BLaER1 (cell line): ENCODE measurements at regions not wholly inside any gene's neighbourhood (a gene's known extent, or its start where the extent isn't known, plus 50 kb on each side); places are given as distances from the start of the nearest gene placed in this dataset.

Source experiments
- H3K27ac ChIP-seq: shearing (Covaris generic); formaldehyde crosslinking; 2 replicates; pipeline ENCODE4 v1.8.1; 2022
- H3K27me3 ChIP-seq: shearing (Covaris generic); formaldehyde crosslinking; 2 replicates; pipeline ENCODE4 v1.8.1; 2022
- H3K36me3 ChIP-seq: shearing (Covaris generic); formaldehyde crosslinking; 2 replicates; pipeline ENCODE4 v1.8.1; 2022
- H3K4me1 ChIP-seq: shearing (Covaris generic); formaldehyde crosslinking; 2 replicates; pipeline ENCODE4 v1.8.1; 2022
- H3K4me2 ChIP-seq: shearing (Covaris generic); formaldehyde crosslinking; 2 replicates; pipeline ENCODE4 v1.8.1; 2022
- H3K4me3 ChIP-seq: shearing (Covaris generic); formaldehyde crosslinking; 2 replicates; pipeline ENCODE4 v1.8.1; 2022
- H3K9ac ChIP-seq: shearing (Covaris generic); formaldehyde crosslinking; 2 replicates; pipeline ENCODE4 v1.8.1; 2022
- H3K9me3 ChIP-seq: shearing (Covaris generic); formaldehyde crosslinking; 2 replicates; pipeline ENCODE4 v1.8.1; 2022
- H4K20me1 ChIP-seq: shearing (Covaris generic); formaldehyde crosslinking; 2 replicates; pipeline ENCODE4 v1.8.1; 2022
- Cebpa-rat ChIP-seq: shearing (Covaris generic); IDR thresholded peaks from 2 replicates; pipeline ENCODE4 v1.8.1; 2022

- H3K27me3 ChIP-seq, result no peaks in the 10 kb centered on the region
- peaks cover 9% of the 10 kb centered on the region for H3K9me3 ChIP-seq
- no peaks in the 10 kb centered on the region for H3K36me3 ChIP-seq
- no peak overlapping the region for H3K4me2 ChIP-seq
- TF ChIP-seq Cebpa-rat, result no peak
- H3K9ac ChIP-seq, result no peak overlapping the region
- H3K27ac ChIP-seq, result no peak overlapping the region
- no peaks in the 10 kb centered on the region for H3K4me1 ChIP-seq
- H4K20me1 ChIP-seq, result no peaks in the 10 kb centered on the region
- no peak overlapping the region for H3K4me3 ChIP-seq
Measured at GRCh38 chr9:90261698-90262097, 380.9 kb downstream of the DIRAS2 start.

- H3K36me3 ChIP-seq, result no peaks in the 10 kb centered on the region
- H3K27me3 ChIP-seq, result no peaks in the 10 kb centered on the region
- H3K9me3 ChIP-seq, result no peaks in the 10 kb centered on the region
- H3K4me1 ChIP-seq, result no peaks in the 10 kb centered on the region
- no peak overlapping the region for H3K9ac ChIP-seq
- TF ChIP-seq Cebpa-rat, result no peak
- H3K27ac ChIP-seq, result no peak overlapping the region
- no peak overlapping the region for H3K4me3 ChIP-seq
- H4K20me1 ChIP-seq, result no peaks in the 10 kb centered on the region
- H3K4me2 ChIP-seq, result no peak overlapping the region
Measured at GRCh38 chr9:90268613-90269012, 374.0 kb downstream of the DIRAS2 start.

- no peak overlapping the region for H3K4me2 ChIP-seq
- TF ChIP-seq Cebpa-rat, result no peak
- H4K20me1 ChIP-seq, result no peaks in the 10 kb centered on the region
- H3K4me1 ChIP-seq, result no peaks in the 10 kb centered on the region
- no peaks in the 10 kb centered on the region for H3K9me3 ChIP-seq
- H3K4me3 ChIP-seq, result no peak overlapping the region
- H3K27me3 ChIP-seq, result no peaks in the 10 kb centered on the region
- no peaks in the 10 kb centered on the region for H3K36me3 ChIP-seq
- H3K27ac ChIP-seq, result no peak overlapping the region
- no peak overlapping the region for H3K9ac ChIP-seq
Measured at GRCh38 chr9:90271707-90272106, 370.9 kb downstream of the DIRAS2 start.

GRCh38 chr9:90274725-90275124, 367.9 kb downstream of the DIRAS2 start:
- TF ChIP-seq Cebpa-rat, result no peak
- Histone ChIP-seq H3K9ac (no peak overlapping the region), H3K4me1 (no peaks in the 10 kb centered on the region), H4K20me1 (no peaks in the 10 kb centered on the region), H3K9me3 (no peaks in the 10 kb centered on the region), H3K4me3 (no peak overlapping the region), H3K27ac (no peak overlapping the region), H3K36me3 (no peaks in the 10 kb centered on the region), H3K27me3 (no peaks in the 10 kb centered on the region), H3K4me2 (no peak overlapping the region)

GRCh38 chr9:90285946-90286345, 356.7 kb downstream of the DIRAS2 start:
- Histone ChIP-seq H3K27ac (no peak overlapping the region), H3K9me3 (no peaks in the 10 kb centered on the region), H3K9ac (no peak overlapping the region), H3K27me3 (no peaks in the 10 kb centered on the region), H4K20me1 (no peaks in the 10 kb centered on the region), H3K4me1 (no peaks in the 10 kb centered on the region), H3K4me3 (no peak overlapping the region), H3K36me3 (no peaks in the 10 kb centered on the region), H3K4me2 (no peak overlapping the region)
- no peak for TF ChIP-seq Cebpa-rat

- Histone ChIP-seq H3K4me3 (no peak overlapping the region), H3K9ac (no peak overlapping the region)
Measured at GRCh38 chr9:90287567-90288274, 354.9 kb downstream of the DIRAS2 start.

GRCh38 chr9:90288275-90288639, 354.4 kb downstream of the DIRAS2 start:
- TF ChIP-seq Cebpa-rat, result no peak
- Histone ChIP-seq H3K27me3 (no peaks in the 10 kb centered on the region), H3K4me3 (no peak overlapping the region), H4K20me1 (no peaks in the 10 kb centered on the region), H3K27ac (no peak overlapping the region), H3K4me1 (no peaks in the 10 kb centered on the region), H3K4me2 (no peak overlapping the region), H3K36me3 (no peaks in the 10 kb centered on the region), H3K9ac (no peak overlapping the region), H3K9me3 (no peaks in the 10 kb centered on the region)

More at GRCh38 chr9:90287567-90288274, 354.9 kb downstream of the DIRAS2 start:
- no peaks in the 10 kb centered on the region for H3K9me3 ChIP-seq
- no peak overlapping the region for H3K4me2 ChIP-seq
- no peaks in the 10 kb centered on the region for H3K27me3 ChIP-seq
- no peaks in the 10 kb centered on the region for H3K4me1 ChIP-seq
- no peaks in the 10 kb centered on the region for H3K36me3 ChIP-seq
- H4K20me1 ChIP-seq, result no peaks in the 10 kb centered on the region
- no peak overlapping the region for H3K27ac ChIP-seq
- TF ChIP-seq Cebpa-rat, result no peak

GRCh38 chr9:90290716-90291485, 351.7 kb downstream of the DIRAS2 start:
- no peak for TF ChIP-seq Cebpa-rat
- Histone ChIP-seq H3K9me3 (no peaks in the 10 kb centered on the region), H3K4me2 (no peak overlapping the region), H3K4me3 (no peak overlapping the region), H3K4me1 (no peaks in the 10 kb centered on the region), H3K9ac (no peak overlapping the region), H3K27ac (no peak overlapping the region), H4K20me1 (no peaks in the 10 kb centered on the region), H3K27me3 (no peaks in the 10 kb centered on the region), H3K36me3 (no peaks in the 10 kb centered on the region)

- no peaks in the 10 kb centered on the region for H3K27me3 ChIP-seq
- no peak overlapping the region for H3K4me2 ChIP-seq
- H3K27ac ChIP-seq, result no peak overlapping the region
- H3K4me3 ChIP-seq, result no peak overlapping the region
- no peaks in the 10 kb centered on the region for H3K9me3 ChIP-seq
- no peak for TF ChIP-seq Cebpa-rat
- no peaks in the 10 kb centered on the region for H4K20me1 ChIP-seq
- no peak overlapping the region for H3K9ac ChIP-seq
- H3K4me1 ChIP-seq, result peaks cover 5% of the 10 kb centered on the region; the same call in 1 of the 2 replicates
- no peaks in the 10 kb centered on the region for H3K36me3 ChIP-seq
Measured at GRCh38 chr9:90296539-90296938, 346.1 kb downstream of the DIRAS2 start.

GRCh38 chr9:90299968-90300367, 342.7 kb downstream of the DIRAS2 start:
- Histone ChIP-seq H3K9ac (no peak overlapping the region), H3K36me3 (no peaks in the 10 kb centered on the region), H3K27me3 (no peaks in the 10 kb centered on the region), H4K20me1 (no peaks in the 10 kb centered on the region), H3K4me1 (peaks cover 17% of the 10 kb centered on the region), H3K4me3 (no peak overlapping the region), H3K9me3 (no peaks in the 10 kb centered on the region), H3K27ac (no peak overlapping the region), H3K4me2 (no peak overlapping the region)
- no peak for TF ChIP-seq Cebpa-rat
